SHP77 treated with DMSO at 0.1 percent for 48 hours (cell line): ENCODE measurements at regions not wholly inside any gene's neighbourhood (a gene's known extent, or its start where the extent isn't known, plus 50 kb on each side); places are given as distances from the start of the nearest gene placed in this dataset.
"Not testable (repeated sequence)": the region's sequence is repeated elsewhere in the genome, so short reads cannot be mapped to it uniquely, and the experiment has no call there.

Experiments
- DNase-seq: peaks from one replicate; lab custom pipeline; 2025; lab: John Stamatoyannopoulos, UW

GRCh38 chr9:7342229-7342628, 457.3 kb downstream of the DMAC1 start:
- no peak for DNase-seq

GRCh38 chr9:7341571-7341970, 458.0 kb downstream of the DMAC1 start:
- DNase-seq, result no peak

- no peak for DNase-seq
Measured at GRCh38 chr9:7340451-7340850, 459.1 kb downstream of the DMAC1 start.

- no peak for DNase-seq
Measured at GRCh38 chr9:7338586-7339281, 460.8 kb downstream of the DMAC1 start.

GRCh38 chr9:7336356-7337065, 463.1 kb downstream of the DMAC1 start:
- peak; percentile 81 for DNase-seq

- no peak for DNase-seq
Measured at GRCh38 chr9:7333719-7334118, 465.9 kb downstream of the DMAC1 start.

GRCh38 chr9:7332780-7333179, 466.8 kb downstream of the DMAC1 start:
- DNase-seq, result no peak

GRCh38 chr9:7328453-7328852, 471.1 kb downstream of the DMAC1 start:
- DNase-seq, result peak; percentile 22

GRCh38 chr9:7325995-7326394, 473.6 kb downstream of the DMAC1 start:
- no peak for DNase-seq

- no peak for DNase-seq
Measured at GRCh38 chr9:7324152-7324598, 475.4 kb downstream of the DMAC1 start.

GRCh38 chr9:7320841-7321240, 478.7 kb downstream of the DMAC1 start:
- DNase-seq, result peak; percentile 47

GRCh38 chr9:7320139-7320538, 479.4 kb downstream of the DMAC1 start:
- peak; percentile 88 for DNase-seq

- DNase-seq, result no peak
Measured at GRCh38 chr9:7318920-7319319, 480.7 kb downstream of the DMAC1 start.

- DNase-seq, result peak; percentile 31
Measured at GRCh38 chr9:7316967-7317366, 482.6 kb downstream of the DMAC1 start.

GRCh38 chr9:7316166-7316795, 483.3 kb downstream of the DMAC1 start:
- DNase-seq, result no peak

GRCh38 chr9:7315746-7316145, 483.8 kb downstream of the DMAC1 start:
- peak; percentile 71 for DNase-seq

GRCh38 chr9:7315116-7315515, 484.5 kb downstream of the DMAC1 start:
- DNase-seq, result no peak

- no peak for DNase-seq
Measured at GRCh38 chr9:7313389-7313788, 486.2 kb downstream of the DMAC1 start.

GRCh38 chr9:7309051-7309450, 490.5 kb downstream of the DMAC1 start:
- not testable (repeated sequence) for DNase-seq

- DNase-seq, result no peak
Measured at GRCh38 chr9:7305677-7306076, 493.9 kb downstream of the DMAC1 start.

- no peak for DNase-seq
Measured at GRCh38 chr9:7304627-7304995, 495.0 kb downstream of the DMAC1 start.

- no peak for DNase-seq
Measured at GRCh38 chr9:7303907-7304626, 495.5 kb downstream of the DMAC1 start.

- no peak for DNase-seq
Measured at GRCh38 chr9:7300484-7300883, 499.1 kb downstream of the DMAC1 start.
